ENCODE measurements at regions not wholly inside any gene's neighbourhood (a gene's known extent, or its start where the extent isn't known, plus 50 kb on each side); places are given as distances from the start of the nearest gene placed in this dataset.

DNA sequence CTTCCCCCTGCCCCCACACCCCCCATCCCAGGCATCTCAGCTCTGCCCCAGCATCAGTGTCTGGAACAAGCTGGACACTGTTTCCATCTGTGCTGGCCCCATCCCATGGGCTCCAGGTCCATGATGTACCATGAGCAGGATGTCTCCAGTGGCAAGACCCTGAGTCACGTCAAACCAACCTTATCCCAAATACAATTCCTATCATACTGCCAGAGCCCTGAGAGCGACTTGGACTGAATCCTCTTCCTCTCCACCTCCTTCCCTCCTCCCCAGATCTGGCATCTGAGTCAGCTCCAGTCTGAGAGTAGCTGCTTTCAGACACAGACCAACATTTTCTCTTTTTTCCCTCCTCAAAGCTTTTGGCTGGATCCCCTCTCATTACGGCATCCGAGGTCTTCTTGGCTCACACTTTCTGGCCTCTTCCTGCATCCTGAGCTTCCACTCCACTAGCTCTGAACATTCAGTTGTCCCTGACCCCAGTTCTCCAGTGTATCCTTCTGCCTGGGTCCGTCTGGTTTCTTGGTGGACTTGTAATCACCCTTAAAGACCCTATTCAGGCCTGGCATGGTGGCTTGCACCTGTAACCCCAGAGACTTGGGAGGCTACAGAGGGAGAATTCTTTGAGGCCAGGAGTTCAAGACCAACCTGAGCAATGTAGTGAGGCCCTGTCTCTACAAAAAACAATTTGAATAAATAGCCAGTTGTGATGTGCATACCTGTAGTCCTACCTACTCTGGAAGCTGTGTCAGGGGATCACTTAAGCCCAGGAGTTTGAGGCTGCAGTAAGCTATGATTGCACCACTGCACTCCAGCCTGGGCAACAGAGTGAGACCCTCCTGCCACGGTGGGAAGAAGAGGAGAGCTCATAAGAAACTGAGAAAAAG, 68.3 kb downstream of the ACKR3 start (continued):
- TF ChIP-seq, protein P1, sequence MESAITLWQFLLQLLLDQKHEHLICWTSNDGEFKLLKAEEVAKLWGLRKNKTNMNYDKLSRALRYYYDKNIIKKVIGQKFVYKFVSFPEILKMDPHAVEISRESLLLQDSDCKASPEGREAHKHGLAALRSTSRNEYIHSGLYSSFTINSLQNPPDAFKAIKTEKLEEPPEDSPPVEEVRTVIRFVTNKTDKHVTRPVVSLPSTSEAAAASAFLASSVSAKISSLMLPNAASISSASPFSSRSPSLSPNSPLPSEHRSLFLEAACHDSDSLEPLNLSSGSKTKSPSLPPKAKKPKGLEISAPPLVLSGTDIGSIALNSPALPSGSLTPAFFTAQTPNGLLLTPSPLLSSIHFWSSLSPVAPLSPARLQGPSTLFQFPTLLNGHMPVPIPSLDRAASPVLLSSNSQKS (CRISPR knock-in tag; IDR thresholded peaks at IDR 0.05): no peak
- TF ChIP-seq POLR3G (IDR thresholded peaks at IDR 0.05; ENCODE audit: extremely low read depth, insufficient read length, insufficient replicate concordance) (no peak), NONO (IDR thresholded peaks at IDR 0.05; ENCODE audit: low read depth in 2 of 2, low read length in 1 of 2) (no peak), MYBL2 (IDR thresholded peaks at IDR 0.05; ENCODE audit: low read depth) (no peak), MYBL2 (CRISPR knock-in tag; IDR thresholded peaks at IDR 0.05; ENCODE audit: borderline replicate concordance) (no peak)

- ChIA-PET POLR2A (no interaction called here), CTCF (ENCODE audit: low intra/inter-chr PET ratio) (no interaction called here)
- Histone ChIP-seq H2AFZ (ENCODE audit: low read depth, low read length) (no peak overlapping the region), H3K9me3 (replicated peaks; ENCODE audit: control insufficient read depth, insufficient read depth, low read depth, low read length) (no peaks in the 10 kb centered on the region), H3K27me3 (ENCODE audit: control insufficient read depth in 2 of 2, insufficient read depth in 2 of 2, low read length in 2 of 2) (peaks cover 0 to 13% of the 10 kb centered on the region in 2 experiments; a peak in 2 of 5 replicates), H3K36me3 (ENCODE audit: control insufficient read depth, insufficient read depth, low read length) (no peaks in the 10 kb centered on the region), H3K4me3 (no peak overlapping the region), H3K9me1 (ENCODE audit: control insufficient read depth, insufficient read depth, low read length) (no peaks in the 10 kb centered on the region), H3K4me2 (ENCODE audit: insufficient read depth, low read length) (no peak overlapping the region), H3K9ac (ENCODE audit: insufficient read depth in 1 of 2, low read depth in 2 of 2, low read length in 2 of 2) (no peak overlapping the region), H3K79me2 (ENCODE audit: control insufficient read depth, insufficient read depth, low read length) (no peaks in the 10 kb centered on the region), H3K4me1 (replicated peaks in 1 of 2; ENCODE audit: control insufficient read depth in 2 of 2, insufficient read depth in 2 of 2, low read length in 2 of 2) (no peaks in the 10 kb centered on the region), H3K27ac (ENCODE audit: extremely low read depth, low read depth, low read length) (no peak overlapping the region), H4K20me1 (replicated peaks; ENCODE audit: control insufficient read depth, insufficient read depth, low read length) (no peaks in the 10 kb centered on the region; the same call in 1 of the 2 replicates)
- BruUV-seq (replicated peaks): no TSS peak
- FAIRE-seq (no peak), DNase-seq (ENCODE audit: extremely low read depth in 1 of 4, low spot score in 3 of 4) (no peak), ATAC-seq (no peak)
- in situ Hi-C loops (cut with MboI) (no loop called here), intact Hi-C loops (cut with micrococcal nuclease) (no loop called here)
- WGBS (ENCODE audit: insufficient coverage, low coverage, missing lambda C conversion rate): 0% methylated on average over 4 of the region's 7 CpGs
- no peak for TF ChIP-seq BRCA1 (IDR thresholded peaks at IDR 0.05)
- TF ChIP-seq BRCA1 (CRISPR knock-in tag; IDR thresholded peaks at IDR 0.05): no peak
- TF ChIP-seq SUPT5H (IDR thresholded peaks at IDR 0.05): no peak
- TF ChIP-seq, protein P2, sequence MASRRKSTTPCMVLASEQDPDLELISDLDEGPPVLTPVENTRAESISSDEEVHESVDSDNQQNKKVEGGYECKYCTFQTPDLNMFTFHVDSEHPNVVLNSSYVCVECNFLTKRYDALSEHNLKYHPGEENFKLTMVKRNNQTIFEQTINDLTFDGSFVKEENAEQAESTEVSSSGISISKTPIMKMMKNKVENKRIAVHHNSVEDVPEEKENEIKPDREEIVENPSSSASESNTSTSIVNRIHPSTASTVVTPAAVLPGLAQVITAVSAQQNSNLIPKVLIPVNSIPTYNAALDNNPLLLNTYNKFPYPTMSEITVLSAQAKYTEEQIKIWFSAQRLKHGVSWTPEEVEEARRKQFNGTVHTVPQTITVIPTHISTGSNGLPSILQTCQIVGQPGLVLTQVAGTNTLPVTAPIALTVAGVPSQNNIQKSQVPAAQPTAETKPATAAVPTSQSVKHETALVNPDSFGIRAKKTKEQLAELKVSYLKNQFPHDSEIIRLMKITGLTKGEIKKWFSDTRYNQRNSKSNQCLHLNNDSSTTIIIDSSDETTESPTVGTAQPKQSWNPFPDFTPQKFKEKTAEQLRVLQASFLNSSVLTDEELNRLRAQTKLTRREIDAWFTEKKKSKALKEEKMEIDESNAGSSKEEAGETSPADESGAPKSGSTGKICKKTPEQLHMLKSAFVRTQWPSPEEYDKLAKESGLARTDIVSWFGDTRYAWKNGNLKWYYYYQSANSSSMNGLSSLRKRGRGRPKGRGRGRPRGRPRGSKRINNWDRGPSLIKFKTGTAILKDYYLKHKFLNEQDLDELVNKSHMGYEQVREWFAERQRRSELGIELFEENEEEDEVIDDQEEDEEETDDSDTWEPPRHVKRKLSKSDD (conservative IDR thresholded peaks at IDR 0.05; ENCODE audit: low read length): no peak
- no peak for TF ChIP-seq ELK1 (CRISPR knock-in tag; IDR thresholded peaks at IDR 0.05)
- TF ChIP-seq, protein P3, sequence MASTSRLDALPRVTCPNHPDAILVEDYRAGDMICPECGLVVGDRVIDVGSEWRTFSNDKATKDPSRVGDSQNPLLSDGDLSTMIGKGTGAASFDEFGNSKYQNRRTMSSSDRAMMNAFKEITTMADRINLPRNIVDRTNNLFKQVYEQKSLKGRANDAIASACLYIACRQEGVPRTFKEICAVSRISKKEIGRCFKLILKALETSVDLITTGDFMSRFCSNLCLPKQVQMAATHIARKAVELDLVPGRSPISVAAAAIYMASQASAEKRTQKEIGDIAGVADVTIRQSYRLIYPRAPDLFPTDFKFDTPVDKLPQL (IDR thresholded peaks at IDR 0.05; ENCODE audit: extremely low read depth, insufficient read length): no peak
- TF ChIP-seq, protein P1 (CRISPR knock-in tag; IDR thresholded peaks at IDR 0.05): no peak
- no peak for TF ChIP-seq U2AF1 (optimal IDR thresholded peaks at IDR 0.05; ENCODE audit: low read depth, low read length)
- TF ChIP-seq ZNF41 (CRISPR knock-in tag; conservative IDR thresholded peaks at IDR 0.05): no peak
These were observed 69.1 kb downstream of the ACKR3 start for GRCh38 chr2:236638707-236639106.

Data from K562 (cell line).